ENCODE measurements at regions not wholly inside any gene's neighbourhood (a gene's known extent, or its start where the extent isn't known, plus 50 kb on each side); places are given as distances from the start of the nearest gene placed in this dataset.

- H3K4me3 ChIP-seq (ENCODE audit: low read depth, low read length): no peak overlapping the region
- TF ChIP-seq CTCF (IDR thresholded peaks at IDR 0.05; ENCODE audit: low read depth, low read length): no peak
These were observed 120.0 kb upstream of the MDM1 start for GRCh38 chr12:68452078-68452715.

GRCh38 chr12:68453278-68453677 lies 121.1 kb upstream of the MDM1 start:
- TF ChIP-seq CTCF (IDR thresholded peaks at IDR 0.05; ENCODE audit: low read depth, low read length): no peak
- H3K4me3 ChIP-seq (ENCODE audit: low read depth, low read length): no peak overlapping the region

- no peak for TF ChIP-seq CTCF (IDR thresholded peaks at IDR 0.05; ENCODE audit: low read depth, low read length)
These were observed 121.7 kb upstream of the MDM1 start for GRCh38 chr12:68453876-68454275.

GRCh38 chr12:68454892-68455291 lies 122.7 kb upstream of the MDM1 start:
- no peak overlapping the region for H3K4me3 ChIP-seq (ENCODE audit: low read depth, low read length)

More at GRCh38 chr12:68453876-68454275, 121.7 kb upstream of the MDM1 start:
- no peak overlapping the region for H3K4me3 ChIP-seq (ENCODE audit: low read depth, low read length)

GRCh38 chr12:68455691-68456345 lies 123.7 kb upstream of the MDM1 start:
- H3K4me3 ChIP-seq (ENCODE audit: low read depth, low read length): no peak overlapping the region
- no peak for TF ChIP-seq CTCF (IDR thresholded peaks at IDR 0.05; ENCODE audit: low read depth, low read length)

More at GRCh38 chr12:68454892-68455291, 122.7 kb upstream of the MDM1 start:
- no peak for TF ChIP-seq CTCF (IDR thresholded peaks at IDR 0.05; ENCODE audit: low read depth, low read length)

GRCh38 chr12:68458866-68459265 lies 126.7 kb upstream of the MDM1 start:
- TF ChIP-seq CTCF (IDR thresholded peaks at IDR 0.05; ENCODE audit: low read depth, low read length): no peak
- H3K4me3 ChIP-seq (ENCODE audit: low read depth, low read length): no peak overlapping the region

GRCh38 chr12:68460236-68460635 lies 128.1 kb upstream of the MDM1 start:
- no peak overlapping the region for H3K4me3 ChIP-seq (ENCODE audit: low read depth, low read length)
- no peak for TF ChIP-seq CTCF (IDR thresholded peaks at IDR 0.05; ENCODE audit: low read depth, low read length)

Measured in WI38 (cell line).